SK-MEL-5 (cell line): ENCODE measurements at regions not wholly inside any gene's neighbourhood (a gene's known extent, or its start where the extent isn't known, plus 50 kb on each side); places are given as distances from the start of the nearest gene placed in this dataset.
A peak's percentile ranks its signal among the peaks of the same experiment; 100 is the strongest.

Experiments used
- DNase-seq: peaks from one replicate; pipeline ENCODE4 v3.0.0-alpha.2; 2016; ENCODE audit warnings: low read depth, low spot score
- in situ Hi-C: cut with HindIII; loops from 2 replicates; pipeline ENCODE4 v1.10.0; 2016; ENCODE audit warnings: low sequenced_read_pairs, high pct_unique_total_duplicates, low pct_unique_long_range_greater_than_20kb

GRCh38 chr2:81549646-81550045, 1245.1 kb upstream of the LRRTM1 start:
- in situ Hi-C loops = no loop called here
- DNase-seq = no peak

GRCh38 chr2:81545626-81546025, 1241.1 kb upstream of the LRRTM1 start:
- in situ Hi-C loops = no loop called here
- DNase-seq = peak; percentile 39

GRCh38 chr2:81542119-81542518, 1237.6 kb upstream of the LRRTM1 start:
- in situ Hi-C loops = no loop called here
- DNase-seq = no peak

GRCh38 chr2:81529944-81530343, 1225.4 kb upstream of the LRRTM1 start:
- DNase-seq = no peak
- in situ Hi-C loops = no loop called here

- in situ Hi-C loops = no loop called here
- no peak for DNase-seq
Observed at GRCh38 chr2:81528852-81529480, 1224.4 kb upstream of the LRRTM1 start.

GRCh38 chr2:81523344-81523743, 1218.8 kb upstream of the LRRTM1 start:
- in situ Hi-C loops = no loop called here
- peak; percentile 14 for DNase-seq

DNA sequence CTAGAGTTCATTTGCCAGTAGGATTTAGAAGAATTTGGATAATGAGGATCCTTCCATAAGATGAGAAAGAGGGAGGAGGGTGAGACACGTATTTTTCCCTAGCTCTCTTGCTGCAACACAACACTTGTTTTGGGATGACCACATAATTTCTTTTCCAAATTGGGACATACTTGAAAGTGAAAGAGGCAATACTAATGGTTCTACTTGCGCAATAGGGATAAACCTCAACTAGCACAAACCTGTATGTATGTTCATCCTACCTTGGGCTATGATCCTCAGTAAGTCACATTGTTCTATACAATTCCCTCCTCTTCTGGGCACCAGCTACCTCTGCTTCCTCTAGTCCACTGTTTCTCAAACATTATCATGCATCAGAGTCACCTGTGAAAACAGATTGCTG, 1208.8 kb upstream of the LRRTM1 start:
- no peak for DNase-seq
- in situ Hi-C loops = no loop called here

DNA sequence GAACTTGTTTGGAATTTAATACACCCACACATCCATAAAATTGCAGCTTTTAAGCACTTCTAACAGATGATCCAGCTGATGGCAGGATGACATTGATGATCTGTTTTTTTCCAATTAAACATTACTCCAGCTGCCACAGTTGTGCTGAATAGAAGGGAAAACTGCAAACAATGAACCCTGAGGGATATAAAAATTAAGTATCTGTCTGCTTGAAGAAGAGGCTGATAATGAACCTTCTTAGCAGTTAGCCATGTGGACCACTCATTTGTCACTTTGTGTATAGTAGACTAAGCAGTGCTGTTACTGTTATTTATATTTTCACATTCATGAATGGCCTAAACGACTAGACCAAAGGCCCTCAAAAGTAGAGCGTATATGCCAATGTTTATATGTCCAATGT, 1201.0 kb upstream of the LRRTM1 start:
- DNase-seq = no peak
- in situ Hi-C loops = no loop called here

DNA sequence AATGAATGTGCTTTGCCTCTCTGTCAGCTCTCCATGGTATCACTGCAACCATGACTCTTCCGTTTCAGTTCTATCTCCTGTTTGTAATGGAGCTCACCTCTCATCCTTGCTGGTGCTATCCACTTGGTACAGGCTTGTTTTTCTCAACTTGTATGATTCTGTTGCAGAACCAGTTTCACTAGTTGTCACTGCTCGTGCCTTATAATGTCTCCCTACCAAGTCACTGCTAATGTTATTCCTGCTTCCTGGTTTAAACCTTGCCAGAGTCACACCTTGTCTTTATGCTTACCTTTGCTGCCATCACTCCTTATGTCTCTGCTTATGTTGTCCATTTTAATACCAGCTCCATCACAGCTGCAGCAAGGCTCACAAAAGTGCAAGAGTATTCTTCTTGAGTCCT, 1191.0 kb upstream of the LRRTM1 start:
- in situ Hi-C loops = no loop called here
- no peak for DNase-seq

DNA sequence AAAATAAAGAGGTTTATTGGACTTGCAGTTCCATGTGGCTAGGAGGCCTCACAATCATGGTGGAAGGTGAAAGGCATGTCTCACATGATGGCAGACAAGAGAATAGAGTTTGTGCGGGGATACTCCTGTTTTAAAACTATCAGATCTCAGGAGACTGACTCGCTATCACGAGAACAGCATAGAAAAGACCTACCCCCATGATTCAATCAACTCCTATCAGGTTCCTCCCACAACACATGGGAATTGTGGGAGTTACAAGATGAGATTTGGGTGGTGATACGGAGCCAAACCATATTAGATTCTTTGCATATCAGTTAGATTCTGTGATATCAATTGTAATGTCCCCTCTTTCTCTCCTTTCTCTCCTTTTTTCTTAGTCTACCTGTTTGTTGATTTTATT, 1178.7 kb upstream of the LRRTM1 start:
- DNase-seq = peak; percentile 48
- in situ Hi-C loops = no loop called here

GRCh38 chr2:81481994-81482368, 1177.4 kb upstream of the LRRTM1 start:
- in situ Hi-C loops = no loop called here

DNA sequence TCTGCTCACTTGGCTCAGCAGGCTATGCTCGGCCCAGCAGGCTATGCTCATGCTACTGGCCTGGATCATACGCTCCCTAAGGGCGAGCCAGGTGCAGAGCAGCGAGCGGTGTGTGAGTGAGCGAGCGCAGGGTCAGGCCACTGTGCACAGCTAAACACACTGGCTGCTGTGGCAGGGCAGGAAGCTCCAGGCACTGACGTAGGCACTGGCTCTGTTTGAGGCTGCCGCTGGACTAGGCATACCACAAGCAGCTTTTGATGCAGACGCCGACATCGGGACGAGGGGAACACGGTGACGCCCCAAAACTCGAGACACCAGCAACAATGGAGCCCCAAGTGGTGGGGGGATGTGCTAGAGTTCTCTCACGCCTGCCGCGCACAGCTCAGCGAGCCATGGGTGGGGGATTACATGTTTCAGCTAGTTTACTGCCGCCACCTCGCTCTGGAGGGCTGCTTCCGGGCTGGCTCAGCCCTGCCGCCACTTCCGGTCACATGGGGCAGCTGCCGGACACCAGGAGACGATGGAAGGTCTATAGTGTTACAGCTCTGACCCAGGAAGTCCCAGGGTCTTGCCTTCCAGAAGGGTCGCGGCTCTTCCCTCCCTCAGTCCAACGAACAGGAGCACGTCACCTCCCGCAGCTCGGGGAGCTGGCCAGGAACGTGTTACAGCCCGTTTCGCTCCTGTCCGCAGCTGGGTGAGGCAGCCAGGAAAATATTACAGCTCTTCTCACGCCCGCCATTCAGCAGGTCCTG, 1176.9 kb upstream of the LRRTM1 start:
- DNase-seq = peak; percentile 96
- in situ Hi-C loops = no loop called here

More at GRCh38 chr2:81481994-81482368, 1177.4 kb upstream of the LRRTM1 start:
- DNase-seq = peak; percentile 97

DNA sequence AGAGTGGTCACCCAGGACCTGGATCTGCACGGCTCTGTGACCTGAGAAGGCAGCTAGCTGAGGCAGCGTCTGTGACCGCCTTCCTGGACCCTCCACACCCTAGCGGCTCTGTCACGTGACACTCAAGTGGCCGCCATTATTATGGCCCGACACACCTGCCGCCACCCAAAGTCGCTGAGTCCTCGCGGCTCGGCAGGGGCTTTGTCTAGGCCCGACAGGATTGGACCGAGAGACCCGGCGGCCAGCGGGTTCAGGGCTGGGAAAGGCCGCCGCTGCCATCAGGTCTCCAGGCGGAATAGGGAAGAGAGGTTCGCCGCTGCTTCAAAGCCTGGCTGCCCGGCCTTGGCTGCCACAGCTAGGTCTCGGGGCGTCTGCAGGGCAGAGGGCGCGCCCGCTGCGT, 1162.5 kb upstream of the LRRTM1 start:
- in situ Hi-C loops = no loop called here
- DNase-seq = no peak

GRCh38 chr2:81462420-81462819, 1157.9 kb upstream of the LRRTM1 start:
- no peak for DNase-seq
- in situ Hi-C loops = no loop called here

- in situ Hi-C loops = no loop called here
- DNase-seq = no peak
Observed at GRCh38 chr2:81445176-81445575, 1140.6 kb upstream of the LRRTM1 start.

DNA sequence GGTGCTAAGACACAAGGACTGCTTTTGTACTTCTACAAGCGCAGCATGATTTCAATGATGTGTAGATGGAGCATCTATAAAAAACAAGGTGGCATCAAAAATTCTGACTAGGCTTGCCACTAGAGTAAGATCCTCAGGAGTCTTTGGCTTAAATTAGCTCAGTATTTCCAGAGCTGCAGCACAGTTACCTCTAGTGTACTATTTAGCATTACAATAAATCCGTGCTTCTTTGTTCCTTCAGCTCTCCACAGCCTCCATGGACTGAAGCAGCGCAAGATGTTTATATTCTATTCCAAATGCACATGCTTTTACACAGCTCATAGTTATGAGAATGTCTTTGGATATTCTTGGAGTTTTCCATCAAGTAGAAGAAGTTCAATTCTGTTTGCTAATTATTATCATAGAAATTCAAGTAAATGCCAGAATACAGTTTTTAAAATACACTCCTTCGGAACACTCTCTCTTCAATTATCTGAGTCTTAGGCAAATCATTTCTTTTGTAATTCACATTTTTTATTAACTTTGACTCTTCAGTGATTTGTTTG, 1133.0 kb upstream of the LRRTM1 start:
- DNase-seq = no peak
- in situ Hi-C loops = no loop called here

DNA sequence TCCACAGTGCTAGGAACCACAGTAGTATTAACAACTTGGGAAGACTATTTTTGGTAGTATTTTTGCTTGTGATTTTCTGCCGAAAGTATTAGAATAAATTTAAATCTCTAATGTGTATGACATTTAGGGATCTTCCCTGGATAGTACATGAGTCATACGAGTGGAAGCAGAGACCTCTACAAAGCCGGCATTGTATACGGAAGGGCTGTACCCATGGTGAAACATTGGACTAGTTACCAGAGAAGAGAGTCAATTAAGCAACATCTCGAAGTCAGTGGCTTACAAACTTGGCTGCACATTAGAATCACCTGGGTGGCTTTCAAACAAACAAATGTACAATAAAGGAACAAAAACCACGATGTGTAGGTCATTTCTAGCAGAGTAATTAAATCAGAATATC, 1131.7 kb upstream of the LRRTM1 start:
- in situ Hi-C loops = no loop called here
- DNase-seq = peak; percentile 92

GRCh38 chr2:81412681-81413080, 1108.1 kb upstream of the LRRTM1 start:
- no peak for DNase-seq
- in situ Hi-C loops = no loop called here

- DNase-seq = no peak
- in situ Hi-C loops = no loop called here
Observed at GRCh38 chr2:81403508-81403907, 1099.0 kb upstream of the LRRTM1 start.
